B cell (primary cell): ENCODE measurements at regions not wholly inside any gene's neighbourhood (a gene's known extent, or its start where the extent isn't known, plus 50 kb on each side); places are given as distances from the start of the nearest gene placed in this dataset.

Experiments
- EZH2 ChIP-seq: IDR thresholded peaks from 2 replicates; pipeline ENCODE4 v1.6.1; 2012; ENCODE audit warnings: borderline replicate concordance, low read depth, mild to moderate bottlenecking, moderate library complexity, low read length; ENCODE audit not compliant: insufficient read depth, poor library complexity, severe bottlenecking
- TF ChIP-seq, protein P1 (sequence below): fragments of 200-600 bp; IDR thresholded peaks from one replicate; pipeline ENCODE4 v1.8.0; 2022; ENCODE audit warnings: antibody characterized with exemption, mild to moderate bottlenecking

DNA sequence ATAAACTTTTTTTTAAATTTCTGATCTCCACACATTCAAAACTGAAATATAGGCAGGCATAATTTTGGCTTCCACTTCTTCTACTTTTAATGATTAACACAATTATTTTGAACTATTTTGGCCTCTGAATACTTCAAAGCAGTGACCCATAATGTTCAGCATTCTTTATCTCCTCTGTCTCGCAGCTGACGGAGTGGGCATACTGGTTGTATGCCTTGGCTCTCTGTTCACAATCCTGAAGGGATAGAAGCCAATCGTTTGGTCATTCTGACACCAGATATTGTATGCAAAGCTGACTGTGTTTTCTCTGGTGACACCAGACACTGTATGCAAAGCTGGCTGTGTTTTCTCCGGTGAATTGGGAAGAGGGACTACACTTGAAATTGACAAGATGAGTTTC lies 833.0 kb downstream of the EFNB2 start:
- TF ChIP-seq EZH2 = no peak
- TF ChIP-seq, protein P1, sequence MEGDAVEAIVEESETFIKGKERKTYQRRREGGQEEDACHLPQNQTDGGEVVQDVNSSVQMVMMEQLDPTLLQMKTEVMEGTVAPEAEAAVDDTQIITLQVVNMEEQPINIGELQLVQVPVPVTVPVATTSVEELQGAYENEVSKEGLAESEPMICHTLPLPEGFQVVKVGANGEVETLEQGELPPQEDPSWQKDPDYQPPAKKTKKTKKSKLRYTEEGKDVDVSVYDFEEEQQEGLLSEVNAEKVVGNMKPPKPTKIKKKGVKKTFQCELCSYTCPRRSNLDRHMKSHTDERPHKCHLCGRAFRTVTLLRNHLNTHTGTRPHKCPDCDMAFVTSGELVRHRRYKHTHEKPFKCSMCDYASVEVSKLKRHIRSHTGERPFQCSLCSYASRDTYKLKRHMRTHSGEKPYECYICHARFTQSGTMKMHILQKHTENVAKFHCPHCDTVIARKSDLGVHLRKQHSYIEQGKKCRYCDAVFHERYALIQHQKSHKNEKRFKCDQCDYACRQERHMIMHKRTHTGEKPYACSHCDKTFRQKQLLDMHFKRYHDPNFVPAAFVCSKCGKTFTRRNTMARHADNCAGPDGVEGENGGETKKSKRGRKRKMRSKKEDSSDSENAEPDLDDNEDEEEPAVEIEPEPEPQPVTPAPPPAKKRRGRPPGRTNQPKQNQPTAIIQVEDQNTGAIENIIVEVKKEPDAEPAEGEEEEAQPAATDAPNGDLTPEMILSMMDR = no peak
